ENCODE measurements at regions not wholly inside any gene's neighbourhood (a gene's known extent, or its start where the extent isn't known, plus 50 kb on each side); places are given as distances from the start of the nearest gene placed in this dataset.

DNA sequence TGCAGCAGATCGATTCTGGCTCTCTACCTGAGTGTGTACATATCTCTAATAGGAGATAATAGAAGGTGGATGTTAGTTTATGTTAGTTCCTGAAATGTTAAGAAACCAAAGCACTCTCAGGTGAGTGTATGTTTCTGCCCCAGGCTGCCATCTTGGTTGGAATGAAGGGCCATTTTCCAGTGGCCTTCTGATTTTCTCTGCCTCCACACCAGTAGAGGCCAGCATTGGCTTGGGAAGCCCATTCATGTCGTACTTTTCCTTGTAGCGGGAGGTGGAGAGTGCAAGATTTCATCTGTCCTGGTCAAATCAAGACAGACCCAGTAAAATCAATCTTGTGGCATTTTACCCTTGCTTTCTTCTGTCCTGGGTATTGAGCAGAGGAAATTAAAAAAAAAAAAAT lies 91.0 kb downstream of the GAS1 start:
- TF ChIP-seq, protein P1, sequence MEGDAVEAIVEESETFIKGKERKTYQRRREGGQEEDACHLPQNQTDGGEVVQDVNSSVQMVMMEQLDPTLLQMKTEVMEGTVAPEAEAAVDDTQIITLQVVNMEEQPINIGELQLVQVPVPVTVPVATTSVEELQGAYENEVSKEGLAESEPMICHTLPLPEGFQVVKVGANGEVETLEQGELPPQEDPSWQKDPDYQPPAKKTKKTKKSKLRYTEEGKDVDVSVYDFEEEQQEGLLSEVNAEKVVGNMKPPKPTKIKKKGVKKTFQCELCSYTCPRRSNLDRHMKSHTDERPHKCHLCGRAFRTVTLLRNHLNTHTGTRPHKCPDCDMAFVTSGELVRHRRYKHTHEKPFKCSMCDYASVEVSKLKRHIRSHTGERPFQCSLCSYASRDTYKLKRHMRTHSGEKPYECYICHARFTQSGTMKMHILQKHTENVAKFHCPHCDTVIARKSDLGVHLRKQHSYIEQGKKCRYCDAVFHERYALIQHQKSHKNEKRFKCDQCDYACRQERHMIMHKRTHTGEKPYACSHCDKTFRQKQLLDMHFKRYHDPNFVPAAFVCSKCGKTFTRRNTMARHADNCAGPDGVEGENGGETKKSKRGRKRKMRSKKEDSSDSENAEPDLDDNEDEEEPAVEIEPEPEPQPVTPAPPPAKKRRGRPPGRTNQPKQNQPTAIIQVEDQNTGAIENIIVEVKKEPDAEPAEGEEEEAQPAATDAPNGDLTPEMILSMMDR (conservative IDR thresholded peaks at IDR 0.05 in 1 of 2, IDR thresholded peaks at IDR 0.05 in 1 of 2; ENCODE audit: low read depth in 1 of 2, low read length in 2 of 2): no peak
- no peak for TF ChIP-seq EZH2 (IDR thresholded peaks at IDR 0.05; ENCODE audit: low read length, missing control alignments)

All from fibroblast of lung (primary cell).